ENCODE measurements at regions not wholly inside any gene's neighbourhood (a gene's known extent, or its start where the extent isn't known, plus 50 kb on each side); places are given as distances from the start of the nearest gene placed in this dataset.

GRCh38 chr12:92541731-92542130 is 161.1 kb upstream of the PLEKHG7 start:
- no peak overlapping the region for H3K27ac Mint-ChIP-seq
- DNase-seq (ENCODE audit: extremely low spot score, unreplicated experiment): no peak
- H3K4me1 Mint-ChIP-seq (ENCODE audit: unreplicated experiment): peaks cover 43% of the 10 kb centered on the region
- no peaks in the 10 kb centered on the region for H3K36me3 Mint-ChIP-seq
- no peak overlapping the region for H3K4me3 Mint-ChIP-seq
- TF ChIP-seq CTCF (conservative IDR thresholded peaks at IDR 0.05): no peak
- peaks cover 8% of the 10 kb centered on the region for H3K9me3 Mint-ChIP-seq
- H3K27me3 Mint-ChIP-seq: peaks cover 3% of the 10 kb centered on the region

GRCh38 chr12:92540782-92541423 is 161.9 kb upstream of the PLEKHG7 start:
- peak; percentile 10 for TF ChIP-seq CTCF (conservative IDR thresholded peaks at IDR 0.05)
- H3K4me3 Mint-ChIP-seq: no peak overlapping the region
- no peak overlapping the region for H3K27ac Mint-ChIP-seq
- peaks cover 3% of the 10 kb centered on the region for H3K27me3 Mint-ChIP-seq
- peaks cover 8% of the 10 kb centered on the region for H3K9me3 Mint-ChIP-seq
- H3K36me3 Mint-ChIP-seq: no peaks in the 10 kb centered on the region
- peaks cover 43% of the 10 kb centered on the region for H3K4me1 Mint-ChIP-seq (ENCODE audit: unreplicated experiment)
- DNase-seq (ENCODE audit: extremely low spot score, unreplicated experiment): no peak

- Mint-ChIP-seq H3K27me3 (peaks cover 3% of the 10 kb centered on the region), H3K27ac (peak overlapping the region; percentile 64), H3K4me1 (ENCODE audit: unreplicated experiment) (peaks cover 43% of the 10 kb centered on the region), H3K36me3 (no peaks in the 10 kb centered on the region), H3K9me3 (peaks cover 8% of the 10 kb centered on the region), H3K4me3 (no peak overlapping the region)
- DNase-seq (ENCODE audit: extremely low spot score, unreplicated experiment): no peak
- TF ChIP-seq CTCF (conservative IDR thresholded peaks at IDR 0.05): peak; percentile 62
These were observed 162.6 kb upstream of the PLEKHG7 start for GRCh38 chr12:92539976-92540781.

GRCh38 chr12:92539110-92539749 is 163.6 kb upstream of the PLEKHG7 start:
- Mint-ChIP-seq H3K27me3 (peaks cover 3% of the 10 kb centered on the region), H3K4me3 (no peak overlapping the region)

More at GRCh38 chr12:92539110-92539749, 163.6 kb upstream of the PLEKHG7 start:
- H3K4me1 Mint-ChIP-seq (ENCODE audit: unreplicated experiment): peaks cover 38% of the 10 kb centered on the region
- H3K27ac Mint-ChIP-seq: no peak overlapping the region
- no peak for TF ChIP-seq CTCF (conservative IDR thresholded peaks at IDR 0.05)
- peaks cover 8% of the 10 kb centered on the region for H3K9me3 Mint-ChIP-seq
- no peak for DNase-seq (ENCODE audit: extremely low spot score, unreplicated experiment)
- H3K36me3 Mint-ChIP-seq: no peaks in the 10 kb centered on the region

Measured in type B pancreatic cell (in vitro differentiated cells).